Hepatocyte (in vitro differentiated cells): ENCODE measurements at regions not wholly inside any gene's neighbourhood (a gene's known extent, or its start where the extent isn't known, plus 50 kb on each side); places are given as distances from the start of the nearest gene placed in this dataset.

Experiments
- DNase-seq: peaks from one replicate; pipeline ENCODE4 v3.0.0-alpha.2; 2016; ENCODE audit warnings: low spot score
- H2AFZ ChIP-seq: fragments of 200-600 bp; sonication (generic); 2 replicates; pipeline ENCODE4 v1.6.0; 2016; ENCODE audit warnings: antibody characterized with exemption, mild to moderate bottlenecking
- H3K27ac ChIP-seq: fragments of 200-600 bp; sonication (generic); 2 replicates; pipeline ENCODE4 v1.5.1; 2016; ENCODE audit warnings: mild to moderate bottlenecking
- H3K27me3 ChIP-seq: fragments of 200-600 bp; sonication (generic); 2 replicates; pipeline ENCODE4 v1.6.1; 2016
- H3K36me3 ChIP-seq: fragments of 200-600 bp; sonication (generic); replicated peaks from 2 replicates; pipeline ENCODE4 v1.5.1; 2016; ENCODE audit warnings: low read depth; ENCODE audit not compliant: insufficient read depth
- H3K4me1 ChIP-seq: fragments of 200-600 bp; sonication (generic); 2 replicates; pipeline ENCODE4 v1.5.1; 2016; ENCODE audit warnings: mild to moderate bottlenecking, moderate library complexity; ENCODE audit not compliant: insufficient read depth
- H3K4me2 ChIP-seq: fragments of 200-600 bp; sonication (generic); 2 replicates; pipeline ENCODE4 v1.6.0; 2016
- H3K4me3 ChIP-seq: fragments of 200-600 bp; sonication (generic); 2 replicates; pipeline ENCODE4 v1.5.1; 2016; ENCODE audit warnings: mild to moderate bottlenecking
- H3K79me2 ChIP-seq: fragments of 200-600 bp; sonication (generic); 2 replicates; pipeline ENCODE4 v1.6.0; 2017; ENCODE audit warnings: mild to moderate bottlenecking
- H3K9me2 ChIP-seq: fragments of 200-600 bp; sonication (generic); replicated peaks from 2 replicates; pipeline ENCODE4 v1.6.0; 2017; ENCODE audit warnings: mild to moderate bottlenecking; ENCODE audit not compliant: insufficient read depth
- H3K9me3 ChIP-seq: fragments of 200-600 bp; sonication (generic); 2 replicates; pipeline ENCODE4 v1.5.1; 2016; ENCODE audit warnings: low read depth, mild to moderate bottlenecking
- H4K20me1 ChIP-seq: fragments of 200-600 bp; sonication (generic); 2 replicates; pipeline ENCODE4 v1.6.0; 2016; ENCODE audit warnings: mild to moderate bottlenecking; ENCODE audit not compliant: insufficient read depth, poor library complexity, severe bottlenecking
- CTCF ChIP-seq: fragments of 200-600 bp; sonication (generic); IDR thresholded peaks from 2 replicates; pipeline ENCODE4 v1.5.1; 2016; ENCODE audit warnings: antibody characterized with exemption, mild to moderate bottlenecking; ENCODE audit not compliant: poor library complexity
- EZH2 ChIP-seq: fragments of 200-600 bp; sonication (generic); IDR thresholded peaks from 2 replicates; pipeline ENCODE4 v1.6.1; 2016; ENCODE audit warnings: antibody characterized with exemption, mild to moderate bottlenecking, borderline replicate concordance
- EZH2phosphoT487 ChIP-seq: fragments of 200-600 bp; sonication (generic); IDR thresholded peaks from one replicate; pipeline ENCODE4 v1.6.1; 2018; ENCODE audit warnings: antibody characterized with exemption, mild to moderate bottlenecking, low read depth, moderate library complexity; ENCODE audit not compliant: unreplicated experiment, severe bottlenecking
- WGBS: methylation state at CpG from one replicate; pipeline ENCODE4 v1.1.6; 2016; ENCODE audit warnings: low lambda C conversion rate; ENCODE audit errors: missing lambda C conversion rate; 5-methylcytosine and 5-hydroxymethylcytosine counted together

GRCh38 chr2:181818840-181819239 lies 72.7 kb upstream of the ITPRID2 start:
- H3K27ac ChIP-seq, result no peak overlapping the region
- H3K9me2 ChIP-seq, result no peaks in the 10 kb centered on the region
- H3K36me3 ChIP-seq, result no peaks in the 10 kb centered on the region
- no peak overlapping the region for H3K4me2 ChIP-seq
- H3K79me2 ChIP-seq, result no peaks in the 10 kb centered on the region
- H4K20me1 ChIP-seq, result no peaks in the 10 kb centered on the region
- no peaks in the 10 kb centered on the region for H3K27me3 ChIP-seq
- no peak for DNase-seq
- H3K4me3 ChIP-seq, result no peak overlapping the region
- WGBS, result 96% methylated on average over 1 of the region's 1 CpG
- peaks cover 16% of the 10 kb centered on the region for H3K4me1 ChIP-seq
- no peak overlapping the region for H2AFZ ChIP-seq
- TF ChIP-seq CTCF (no peak), EZH2phosphoT487 (no peak), EZH2 (no peak)
- no peaks in the 10 kb centered on the region for H3K9me3 ChIP-seq

- no peak overlapping the region for H3K4me3 ChIP-seq
- no peaks in the 10 kb centered on the region for H3K9me2 ChIP-seq
- no peaks in the 10 kb centered on the region for H3K9me3 ChIP-seq
- TF ChIP-seq EZH2 (no peak), EZH2phosphoT487 (no peak), CTCF (no peak)
- 90% methylated on average over 2 of the region's 2 CpGs for WGBS
- no peak overlapping the region for H3K27ac ChIP-seq
- DNase-seq, result no peak
- H3K36me3 ChIP-seq, result no peaks in the 10 kb centered on the region
- H3K4me1 ChIP-seq, result peaks cover 5% of the 10 kb centered on the region
- H3K27me3 ChIP-seq, result no peaks in the 10 kb centered on the region
- no peaks in the 10 kb centered on the region for H3K79me2 ChIP-seq
- no peaks in the 10 kb centered on the region for H4K20me1 ChIP-seq
- no peak overlapping the region for H3K4me2 ChIP-seq
- H2AFZ ChIP-seq, result no peak overlapping the region
These were observed 70.5 kb upstream of the ITPRID2 start for GRCh38 chr2:181821049-181821448.

GRCh38 chr2:181822097-181822496 lies 69.4 kb upstream of the ITPRID2 start:
- H3K4me1 ChIP-seq, result no peaks in the 10 kb centered on the region
- no peaks in the 10 kb centered on the region for H3K27me3 ChIP-seq
- no peak overlapping the region for H3K4me2 ChIP-seq
- TF ChIP-seq EZH2 (no peak), EZH2phosphoT487 (no peak), CTCF (no peak)
- H3K9me3 ChIP-seq, result no peaks in the 10 kb centered on the region
- H2AFZ ChIP-seq, result no peak overlapping the region
- H3K4me3 ChIP-seq, result no peak overlapping the region
- 89% methylated on average over 5 of the region's 5 CpGs for WGBS
- no peaks in the 10 kb centered on the region for H4K20me1 ChIP-seq
- H3K36me3 ChIP-seq, result no peaks in the 10 kb centered on the region
- no peak for DNase-seq
- H3K9me2 ChIP-seq, result no peaks in the 10 kb centered on the region
- H3K27ac ChIP-seq, result no peak overlapping the region
- H3K79me2 ChIP-seq, result no peaks in the 10 kb centered on the region

GRCh38 chr2:181823405-181823804 lies 68.1 kb upstream of the ITPRID2 start:
- no peaks in the 10 kb centered on the region for H3K4me1 ChIP-seq
- 85% methylated on average over 2 of the region's 2 CpGs for WGBS
- DNase-seq, result no peak
- H3K36me3 ChIP-seq, result no peaks in the 10 kb centered on the region
- no peaks in the 10 kb centered on the region for H3K9me3 ChIP-seq
- H2AFZ ChIP-seq, result no peak overlapping the region
- no peaks in the 10 kb centered on the region for H3K27me3 ChIP-seq
- H3K4me2 ChIP-seq, result no peak overlapping the region
- no peak overlapping the region for H3K27ac ChIP-seq
- no peak overlapping the region for H3K4me3 ChIP-seq
- TF ChIP-seq CTCF, result no peak
- TF ChIP-seq EZH2phosphoT487, result no peak
- no peak for TF ChIP-seq EZH2
- no peaks in the 10 kb centered on the region for H3K9me2 ChIP-seq
- no peaks in the 10 kb centered on the region for H4K20me1 ChIP-seq
- no peaks in the 10 kb centered on the region for H3K79me2 ChIP-seq
